HepG2 (cell line): ENCODE measurements at regions not wholly inside any gene's neighbourhood (a gene's known extent, or its start where the extent isn't known, plus 50 kb on each side); places are given as distances from the start of the nearest gene placed in this dataset.
"Not testable (repeated sequence)": the region's sequence is repeated elsewhere in the genome, so short reads cannot be mapped to it uniquely, and the experiment has no call there.

Experiments used
- BCL6 ChIP-seq: IDR thresholded peaks from 2 replicates; pipeline ENCODE4 v1.6.1; 2016; ENCODE audit warnings: missing genetic modification reagents, missing compliant biosample characterization
- CREM ChIP-seq, 2 experiments: sonication (generic) in 1 of 2; formaldehyde crosslinking in 1 of 2; IDR thresholded peaks; 2 replicates each; pipeline versions ENCODE4 v1.4.0 to v1.6.1; 2016 to 2020; ENCODE audit warnings: antibody characterized with exemption in 1 of 2, mild to moderate bottlenecking in 1 of 2, missing genetic modification reagents in 1 of 2
- FOSL1 ChIP-seq: sonication (generic); formaldehyde crosslinking; IDR thresholded peaks from 2 replicates; pipeline ENCODE4 v1.9.0; 2021; ENCODE audit warnings: missing genetic modification reagents, borderline replicate concordance
- FOXA1 ChIP-seq, 2 experiments: fragments of 450-650 bp in 1 of 2; sonication (generic) in 1 of 2; formaldehyde crosslinking in 1 of 2; IDR thresholded peaks; 2 replicates each; pipeline versions ENCODE4 v1.4.0 to v1.6.1; 2016 to 2020; ENCODE audit warnings: missing genetic modification reagents in 1 of 2
- FOXA3 ChIP-seq: IDR thresholded peaks from 2 replicates; pipeline ENCODE4 v1.6.1; 2016; ENCODE audit warnings: missing genetic modification reagents, missing compliant biosample characterization
- GABPB1 ChIP-seq: IDR thresholded peaks from 2 replicates; pipeline ENCODE4 v1.6.1; 2016; ENCODE audit warnings: mild to moderate bottlenecking, missing genetic modification reagents, moderate library complexity, missing compliant biosample characterization
- IRF2 ChIP-seq: IDR thresholded peaks from 2 replicates; pipeline ENCODE4 v1.6.1; 2018; ENCODE audit warnings: missing genetic modification reagents, missing compliant biosample characterization
- THAP11 ChIP-seq: IDR thresholded peaks from 2 replicates; pipeline ENCODE4 v1.6.1; 2016; ENCODE audit warnings: missing biosample characterization, missing genetic modification reagents
- ZBTB38 ChIP-seq: sonication (generic); formaldehyde crosslinking; IDR thresholded peaks from 2 replicates; pipeline ENCODE4 v1.5.1; 2020; ENCODE audit warnings: mild to moderate bottlenecking, missing genetic modification reagents
- ZNF124 ChIP-seq: sonication (generic); formaldehyde crosslinking; IDR thresholded peaks from 2 replicates; pipeline ENCODE4 v1.4.0; 2020; ENCODE audit warnings: missing genetic modification reagents
- TF ChIP-seq, protein P1 (sequence below): sonication (generic); formaldehyde crosslinking; conservative IDR thresholded peaks from 2 replicates; pipeline ENCODE4 v1.4.0; 2020; ENCODE audit warnings: mild to moderate bottlenecking, missing genetic modification reagents, moderate library complexity
- TF ChIP-seq, protein P2 (sequence below): sonication (generic); formaldehyde crosslinking; IDR thresholded peaks from 2 replicates; pipeline ENCODE4 v1.4.0; 2020; ENCODE audit warnings: missing genetic modification reagents, borderline replicate concordance
- TF ChIP-seq, protein P3 (sequence below): sonication (generic); formaldehyde crosslinking; IDR thresholded peaks from 2 replicates; pipeline ENCODE4 v1.4.0; 2020; ENCODE audit warnings: missing genetic modification reagents, borderline replicate concordance
- TF ChIP-seq, protein P4 (sequence below): sonication (generic); formaldehyde crosslinking; IDR thresholded peaks from 2 replicates; pipeline ENCODE4 v1.4.0; 2020; ENCODE audit warnings: missing genetic modification reagents

DNA sequence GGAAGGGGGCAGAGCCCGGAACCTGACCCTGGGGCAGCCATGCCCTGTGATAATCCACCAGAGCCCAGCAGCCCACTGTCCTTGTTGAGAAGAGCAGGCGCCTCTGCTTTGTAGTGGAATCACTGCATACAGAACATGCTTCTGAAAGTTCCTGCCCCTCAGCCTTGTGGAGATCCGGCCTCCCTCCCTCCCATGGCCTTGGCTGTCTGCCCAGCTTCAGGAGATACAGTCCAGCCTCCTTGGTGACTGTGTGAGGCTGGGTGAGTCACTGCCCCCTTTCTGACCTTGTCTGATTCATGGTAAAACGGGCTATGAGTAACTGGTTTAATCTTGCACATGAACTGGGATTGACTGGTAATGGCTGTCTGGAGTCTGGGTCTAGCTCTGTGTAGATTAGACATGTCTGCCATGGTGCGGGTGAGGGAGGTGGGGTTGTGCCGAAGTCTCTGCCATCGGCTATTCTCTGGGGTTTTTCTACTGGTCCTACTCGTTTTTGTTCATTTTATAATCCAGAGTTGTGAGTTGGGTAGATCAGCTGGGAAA lies 144.0 kb upstream of the ZNF469 start (continued):
- TF ChIP-seq CREM (IDR thresholded peaks at IDR 0.05) (peak; percentile 15; the same call in 1 of the 2 replicates), FOXA1 (CRISPR knock-in tag; IDR thresholded peaks at IDR 0.05) (peak; percentile 44; the same call in 1 of the 2 replicates), THAP11 (CRISPR knock-in tag) (0 out of 2 replicates have a peak, but pooled peaks have one; percentile 41), FOXA3 (CRISPR knock-in tag) (peak; percentile 78), ZBTB38 (CRISPR knock-in tag) (peak; percentile 58), GABPB1 (peak; percentile 41; the same call in 1 of the 2 replicates), ZNF124 (0 out of 2 replicates have a peak, but pooled peaks have one; percentile 56), FOSL1 (CRISPR knock-in tag) (peak; percentile 62; the same call in 1 of the 2 replicates), IRF2 (CRISPR knock-in tag) (peak; percentile 71; the same call in 1 of the 2 replicates), BCL6 (CRISPR knock-in tag) (peak; percentile 46; the same call in 1 of the 2 replicates)
- not testable (repeated sequence) for TF ChIP-seq CREM (CRISPR knock-in tag; IDR thresholded peaks at IDR 0.05); FOXA1 (IDR thresholded peaks at IDR 0.05)
- TF ChIP-seq, protein P1, sequence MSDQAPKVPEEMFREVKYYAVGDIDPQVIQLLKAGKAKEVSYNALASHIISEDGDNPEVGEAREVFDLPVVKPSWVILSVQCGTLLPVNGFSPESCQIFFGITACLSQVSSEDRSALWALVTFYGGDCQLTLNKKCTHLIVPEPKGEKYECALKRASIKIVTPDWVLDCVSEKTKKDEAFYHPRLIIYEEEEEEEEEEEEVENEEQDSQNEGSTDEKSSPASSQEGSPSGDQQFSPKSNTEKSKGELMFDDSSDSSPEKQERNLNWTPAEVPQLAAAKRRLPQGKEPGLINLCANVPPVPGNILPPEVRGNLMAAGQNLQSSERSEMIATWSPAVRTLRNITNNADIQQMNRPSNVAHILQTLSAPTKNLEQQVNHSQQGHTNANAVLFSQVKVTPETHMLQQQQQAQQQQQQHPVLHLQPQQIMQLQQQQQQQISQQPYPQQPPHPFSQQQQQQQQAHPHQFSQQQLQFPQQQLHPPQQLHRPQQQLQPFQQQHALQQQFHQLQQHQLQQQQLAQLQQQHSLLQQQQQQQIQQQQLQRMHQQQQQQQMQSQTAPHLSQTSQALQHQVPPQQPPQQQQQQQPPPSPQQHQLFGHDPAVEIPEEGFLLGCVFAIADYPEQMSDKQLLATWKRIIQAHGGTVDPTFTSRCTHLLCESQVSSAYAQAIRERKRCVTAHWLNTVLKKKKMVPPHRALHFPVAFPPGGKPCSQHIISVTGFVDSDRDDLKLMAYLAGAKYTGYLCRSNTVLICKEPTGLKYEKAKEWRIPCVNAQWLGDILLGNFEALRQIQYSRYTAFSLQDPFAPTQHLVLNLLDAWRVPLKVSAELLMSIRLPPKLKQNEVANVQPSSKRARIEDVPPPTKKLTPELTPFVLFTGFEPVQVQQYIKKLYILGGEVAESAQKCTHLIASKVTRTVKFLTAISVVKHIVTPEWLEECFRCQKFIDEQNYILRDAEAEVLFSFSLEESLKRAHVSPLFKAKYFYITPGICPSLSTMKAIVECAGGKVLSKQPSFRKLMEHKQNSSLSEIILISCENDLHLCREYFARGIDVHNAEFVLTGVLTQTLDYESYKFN (CRISPR knock-in tag), result peak; percentile 76
- TF ChIP-seq, protein P2, sequence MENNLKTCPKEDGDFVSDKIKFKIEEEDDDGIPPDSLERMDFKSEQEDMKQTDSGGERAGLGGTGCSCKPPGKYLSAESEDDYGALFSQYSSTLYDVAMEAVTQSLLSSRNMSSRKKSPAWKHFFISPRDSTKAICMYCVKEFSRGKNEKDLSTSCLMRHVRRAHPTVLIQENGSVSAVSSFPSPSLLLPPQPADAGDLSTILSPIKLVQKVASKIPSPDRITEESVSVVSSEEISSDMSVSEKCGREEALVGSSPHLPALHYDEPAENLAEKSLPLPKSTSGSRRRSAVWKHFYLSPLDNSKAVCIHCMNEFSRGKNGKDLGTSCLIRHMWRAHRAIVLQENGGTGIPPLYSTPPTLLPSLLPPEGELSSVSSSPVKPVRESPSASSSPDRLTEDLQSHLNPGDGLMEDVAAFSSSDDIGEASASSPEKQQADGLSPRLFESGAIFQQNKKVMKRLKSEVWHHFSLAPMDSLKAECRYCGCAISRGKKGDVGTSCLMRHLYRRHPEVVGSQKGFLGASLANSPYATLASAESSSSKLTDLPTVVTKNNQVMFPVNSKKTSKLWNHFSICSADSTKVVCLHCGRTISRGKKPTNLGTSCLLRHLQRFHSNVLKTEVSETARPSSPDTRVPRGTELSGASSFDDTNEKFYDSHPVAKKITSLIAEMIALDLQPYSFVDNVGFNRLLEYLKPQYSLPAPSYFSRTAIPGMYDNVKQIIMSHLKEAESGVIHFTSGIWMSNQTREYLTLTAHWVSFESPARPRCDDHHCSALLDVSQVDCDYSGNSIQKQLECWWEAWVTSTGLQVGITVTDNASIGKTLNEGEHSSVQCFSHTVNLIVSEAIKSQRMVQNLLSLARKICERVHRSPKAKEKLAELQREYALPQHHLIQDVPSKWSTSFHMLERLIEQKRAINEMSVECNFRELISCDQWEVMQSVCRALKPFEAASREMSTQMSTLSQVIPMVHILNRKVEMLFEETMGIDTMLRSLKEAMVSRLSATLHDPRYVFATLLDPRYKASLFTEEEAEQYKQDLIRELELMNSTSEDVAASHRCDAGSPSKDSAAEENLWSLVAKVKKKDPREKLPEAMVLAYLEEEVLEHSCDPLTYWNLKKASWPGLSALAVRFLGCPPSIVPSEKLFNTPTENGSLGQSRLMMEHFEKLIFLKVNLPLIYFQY (CRISPR knock-in tag), result peak; percentile 49; the same call in 1 of the 2 replicates
- TF ChIP-seq, protein P3, sequence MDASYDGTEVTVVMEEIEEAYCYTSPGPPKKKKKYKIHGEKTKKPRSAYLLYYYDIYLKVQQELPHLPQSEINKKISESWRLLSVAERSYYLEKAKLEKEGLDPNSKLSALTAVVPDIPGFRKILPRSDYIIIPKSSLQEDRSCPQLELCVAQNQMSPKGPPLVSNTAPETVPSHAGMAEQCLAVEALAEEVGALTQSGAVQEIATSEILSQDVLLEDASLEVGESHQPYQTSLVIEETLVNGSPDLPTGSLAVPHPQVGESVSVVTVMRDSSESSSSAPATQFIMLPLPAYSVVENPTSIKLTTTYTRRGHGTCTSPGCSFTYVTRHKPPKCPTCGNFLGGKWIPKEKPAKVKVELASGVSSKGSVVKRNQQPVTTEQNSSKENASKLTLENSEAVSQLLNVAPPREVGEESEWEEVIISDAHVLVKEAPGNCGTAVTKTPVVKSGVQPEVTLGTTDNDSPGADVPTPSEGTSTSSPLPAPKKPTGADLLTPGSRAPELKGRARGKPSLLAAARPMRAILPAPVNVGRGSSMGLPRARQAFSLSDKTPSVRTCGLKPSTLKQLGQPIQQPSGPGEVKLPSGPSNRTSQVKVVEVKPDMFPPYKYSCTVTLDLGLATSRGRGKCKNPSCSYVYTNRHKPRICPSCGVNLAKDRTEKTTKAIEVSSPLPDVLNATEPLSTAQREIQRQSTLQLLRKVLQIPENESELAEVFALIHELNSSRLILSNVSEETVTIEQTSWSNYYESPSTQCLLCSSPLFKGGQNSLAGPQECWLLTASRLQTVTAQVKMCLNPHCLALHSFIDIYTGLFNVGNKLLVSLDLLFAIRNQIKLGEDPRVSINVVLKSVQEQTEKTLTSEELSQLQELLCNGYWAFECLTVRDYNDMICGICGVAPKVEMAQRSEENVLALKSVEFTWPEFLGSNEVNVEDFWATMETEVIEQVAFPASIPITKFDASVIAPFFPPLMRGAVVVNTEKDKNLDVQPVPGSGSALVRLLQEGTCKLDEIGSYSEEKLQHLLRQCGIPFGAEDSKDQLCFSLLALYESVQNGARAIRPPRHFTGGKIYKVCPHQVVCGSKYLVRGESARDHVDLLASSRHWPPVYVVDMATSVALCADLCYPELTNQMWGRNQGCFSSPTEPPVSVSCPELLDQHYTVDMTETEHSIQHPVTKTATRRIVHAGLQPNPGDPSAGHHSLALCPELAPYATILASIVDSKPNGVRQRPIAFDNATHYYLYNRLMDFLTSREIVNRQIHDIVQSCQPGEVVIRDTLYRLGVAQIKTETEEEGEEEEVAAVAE (CRISPR knock-in tag), result 0 out of 2 replicates have a peak, but pooled peaks have one; percentile 23
- TF ChIP-seq, protein P4, sequence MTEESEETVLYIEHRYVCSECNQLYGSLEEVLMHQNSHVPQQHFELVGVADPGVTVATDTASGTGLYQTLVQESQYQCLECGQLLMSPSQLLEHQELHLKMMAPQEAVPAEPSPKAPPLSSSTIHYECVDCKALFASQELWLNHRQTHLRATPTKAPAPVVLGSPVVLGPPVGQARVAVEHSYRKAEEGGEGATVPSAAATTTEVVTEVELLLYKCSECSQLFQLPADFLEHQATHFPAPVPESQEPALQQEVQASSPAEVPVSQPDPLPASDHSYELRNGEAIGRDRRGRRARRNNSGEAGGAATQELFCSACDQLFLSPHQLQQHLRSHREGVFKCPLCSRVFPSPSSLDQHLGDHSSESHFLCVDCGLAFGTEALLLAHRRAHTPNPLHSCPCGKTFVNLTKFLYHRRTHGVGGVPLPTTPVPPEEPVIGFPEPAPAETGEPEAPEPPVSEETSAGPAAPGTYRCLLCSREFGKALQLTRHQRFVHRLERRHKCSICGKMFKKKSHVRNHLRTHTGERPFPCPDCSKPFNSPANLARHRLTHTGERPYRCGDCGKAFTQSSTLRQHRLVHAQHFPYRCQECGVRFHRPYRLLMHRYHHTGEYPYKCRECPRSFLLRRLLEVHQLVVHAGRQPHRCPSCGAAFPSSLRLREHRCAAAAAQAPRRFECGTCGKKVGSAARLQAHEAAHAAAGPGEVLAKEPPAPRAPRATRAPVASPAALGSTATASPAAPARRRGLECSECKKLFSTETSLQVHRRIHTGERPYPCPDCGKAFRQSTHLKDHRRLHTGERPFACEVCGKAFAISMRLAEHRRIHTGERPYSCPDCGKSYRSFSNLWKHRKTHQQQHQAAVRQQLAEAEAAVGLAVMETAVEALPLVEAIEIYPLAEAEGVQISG (CRISPR knock-in tag), result peak; percentile 55; the same call in 1 of the 2 replicates
